IMR-90 (cell line): ENCODE measurements at regions not wholly inside any gene's neighbourhood (a gene's known extent, or its start where the extent isn't known, plus 50 kb on each side); places are given as distances from the start of the nearest gene placed in this dataset.

Experiments
- ATAC-seq: fragments of 200-7000 bp; cut with Tn5 transposase; 2 replicates; pipeline ENCODE4 v1.9.1; 2020; ENCODE audit warnings: low read depth, mild to moderate bottlenecking, moderate library complexity
- BruUV-seq: library from RNA; stranded (reverse); fragments of 400-500 nt; replicated peaks from 2 replicates; lab custom pipeline; 2021; lab: Mats Ljungman, UMichigan
- CTCF ChIA-PET: fragments of 300-600 bp; formaldehyde crosslinking; extraction: SDS; loops from one replicate; lab custom pipeline; 2021; ENCODE audit warnings: antibody characterized with exemption; lab: Yijun Ruan, JAX
- POLR2A ChIA-PET: fragments of 300-600 bp; sonication (Branson Sonifier 250); formaldehyde crosslinking; loops from one replicate; lab custom pipeline; 2022; ENCODE audit warnings: antibody characterized with exemption; ENCODE audit not compliant: unreplicated experiment; lab: Charles Lee
- DNase-seq: peaks from one replicate; pipeline ENCODE4 v3.0.0; 2013
- H2AFZ ChIP-seq: replicated peaks from 2 replicates; pipeline ENCODE3; 2013; ENCODE audit warnings: low read length, mild to moderate bottlenecking; ENCODE audit not compliant: poor library complexity
- H2AK5ac ChIP-seq: 2 replicates; pipeline ENCODE4 v1.6.1; 2013; ENCODE audit warnings: low read depth, low read length, inconsistent platforms
- H2AK9ac ChIP-seq: replicated peaks from 2 replicates; pipeline ENCODE3; 2013; ENCODE audit warnings: mild to moderate bottlenecking, low read depth, low read length, moderate library complexity; ENCODE audit not compliant: poor library complexity
- H2BK120ac ChIP-seq: 2 replicates; pipeline ENCODE4 v1.6.1; 2013; ENCODE audit warnings: low read depth, low read length, inconsistent platforms
- H2BK15ac ChIP-seq: 3 replicates; pipeline ENCODE4 v1.6.1; 2013; ENCODE audit warnings: low read depth, low read length, inconsistent platforms
- H2BK20ac ChIP-seq: 2 replicates; pipeline ENCODE4 v1.6.1; 2013; ENCODE audit warnings: low read depth, mild to moderate bottlenecking, inconsistent platforms, low read length, moderate library complexity
- H2BK5ac ChIP-seq: 2 replicates; pipeline ENCODE4 v1.6.1; 2013; ENCODE audit warnings: mild to moderate bottlenecking, low read depth, low read length, inconsistent platforms; ENCODE audit not compliant: poor library complexity, severe bottlenecking
- H3K14ac ChIP-seq: replicated peaks from 2 replicates; pipeline ENCODE4 v1.6.1; 2013; ENCODE audit warnings: low read depth, low read length, inconsistent platforms
- H3K18ac ChIP-seq: 2 replicates; pipeline ENCODE4 v1.6.1; 2013; ENCODE audit warnings: low read depth, low read length, control low read depth
- H3K23ac ChIP-seq: 2 replicates; pipeline ENCODE4 v1.6.1; 2013; ENCODE audit warnings: low read depth, low read length, inconsistent platforms
- H3K27ac ChIP-seq: 2 replicates; pipeline ENCODE4 v1.5.1; 2013; ENCODE audit warnings: mild to moderate bottlenecking, control low read depth, low read length; ENCODE audit not compliant: insufficient read depth
- H3K27me3 ChIP-seq: 2 replicates; pipeline ENCODE4 v1.6.1; 2013; ENCODE audit warnings: low read length; ENCODE audit not compliant: control insufficient read depth, insufficient read depth
- H3K36me3 ChIP-seq: 2 replicates; pipeline ENCODE4 v1.6.1; 2013; ENCODE audit warnings: low read length, mixed read lengths; ENCODE audit not compliant: control insufficient read depth, insufficient read depth
- H3K4ac ChIP-seq: 2 replicates; pipeline ENCODE4 v1.6.1; 2013; ENCODE audit warnings: low read depth, low read length, inconsistent platforms
- H3K4me1 ChIP-seq: 2 replicates; pipeline ENCODE4 v1.6.1; 2013; ENCODE audit warnings: low read length, mixed read lengths; ENCODE audit not compliant: control insufficient read depth, insufficient read depth
- H3K4me2 ChIP-seq: 2 replicates; pipeline ENCODE4 v1.6.1; 2013; ENCODE audit warnings: low read depth, mild to moderate bottlenecking, control low read depth, low read length, moderate library complexity
- H3K4me3 ChIP-seq: 2 replicates; pipeline ENCODE4 v1.5.1; 2013; ENCODE audit warnings: low read depth, mild to moderate bottlenecking, control low read depth, low read length, moderate library complexity; ENCODE audit not compliant: insufficient read depth
- H3K56ac ChIP-seq: 2 replicates; pipeline ENCODE4 v1.6.1; 2013; ENCODE audit warnings: low read length, inconsistent platforms; ENCODE audit not compliant: insufficient read depth; ENCODE audit errors: extremely low read depth
- H3K79me1 ChIP-seq, 2 experiments: 2 replicates each; pipeline ENCODE4 v1.6.1; 2013; ENCODE audit warnings: low read length in 2 of 2, inconsistent platforms in 1 of 2, low read depth in 1 of 2
- H3K9ac ChIP-seq: 2 replicates; pipeline ENCODE4 v1.6.1; 2013; ENCODE audit warnings: low read depth, low read length, control low read depth
- H3K9me1 ChIP-seq: 2 replicates; pipeline ENCODE4 v1.6.1; 2013; ENCODE audit warnings: low read length, inconsistent platforms; ENCODE audit not compliant: insufficient read depth
- H3K9me3 ChIP-seq: 2 replicates; pipeline ENCODE4 v1.6.1; 2013; ENCODE audit warnings: low read length; ENCODE audit not compliant: control insufficient read depth, insufficient read depth
- H4K20me1 ChIP-seq: 2 replicates; pipeline ENCODE4 v1.6.1; 2013; ENCODE audit warnings: low read length, inconsistent platforms; ENCODE audit not compliant: insufficient read depth
- H4K5ac ChIP-seq: 2 replicates; pipeline ENCODE4 v1.6.1; 2013; ENCODE audit warnings: mild to moderate bottlenecking, low read depth, low read length, control low read depth
- H4K8ac ChIP-seq, 2 experiments: 2 replicates each; pipeline ENCODE4 v1.6.1; 2013; ENCODE audit warnings: low read depth in 2 of 2, low read length in 2 of 2, control low read depth in 1 of 2, inconsistent platforms in 1 of 2
- H4K91ac ChIP-seq: 2 replicates; pipeline ENCODE4 v1.6.1; 2013; ENCODE audit warnings: low read depth, low read length, inconsistent platforms; ENCODE audit not compliant: insufficient read depth
- BHLHE40 ChIP-seq: fragments of 150-350 bp; IDR thresholded peaks from 2 replicates; pipeline ENCODE4 v1.6.1; 2016; ENCODE audit warnings: mild to moderate bottlenecking, low read depth, low read length
- CEBPB ChIP-seq: IDR thresholded peaks from 2 replicates; pipeline ENCODE4 v1.6.1; 2012; ENCODE audit warnings: low read depth, low read length, improper control_type of control experiment
- CHD1 ChIP-seq: IDR thresholded peaks from 2 replicates; pipeline ENCODE4 v1.6.1; 2012; ENCODE audit warnings: low read depth, low read length, improper control_type of control experiment
- FOS ChIP-seq: fragments of 150-350 bp; IDR thresholded peaks from 2 replicates; pipeline ENCODE4 v1.6.1; 2016; ENCODE audit warnings: low read depth, low read length
- MAFK ChIP-seq: IDR thresholded peaks from 2 replicates; pipeline ENCODE4 v1.6.1; 2012; ENCODE audit warnings: low read depth, low read length, improper control_type of control experiment
- MAZ ChIP-seq: IDR thresholded peaks from 2 replicates; pipeline ENCODE4 v1.6.1; 2012; ENCODE audit warnings: low read depth, mild to moderate bottlenecking, low read length, improper control_type of control experiment, moderate library complexity, borderline replicate concordance
- MXI1 ChIP-seq: IDR thresholded peaks from 2 replicates; pipeline ENCODE4 v1.6.1; 2012; ENCODE audit warnings: low read depth, mild to moderate bottlenecking, low read length, moderate library complexity, borderline replicate concordance
- NFE2L2 ChIP-seq: fragments of 150-350 bp; IDR thresholded peaks from 2 replicates; pipeline ENCODE4 v1.6.1; 2016; ENCODE audit warnings: low read depth, mild to moderate bottlenecking, low read length
- POLR2A ChIP-seq: IDR thresholded peaks from 2 replicates; pipeline ENCODE4 v1.6.1; 2012; ENCODE audit warnings: mild to moderate bottlenecking, low read depth, low read length
- RAD21 ChIP-seq: IDR thresholded peaks from 2 replicates; pipeline ENCODE4 v1.6.1; 2012; ENCODE audit warnings: low read length, improper control_type of control experiment
- RCOR1 ChIP-seq: IDR thresholded peaks from 2 replicates; pipeline ENCODE4 v1.6.1; 2012; ENCODE audit warnings: mild to moderate bottlenecking, low read length, improper control_type of control experiment; ENCODE audit not compliant: insufficient replicate concordance
- RFX5 ChIP-seq: IDR thresholded peaks from 2 replicates; pipeline ENCODE4 v1.8.0; 2012; ENCODE audit warnings: low read depth, mild to moderate bottlenecking, low read length, moderate library complexity
- SMC3 ChIP-seq: fragments of 150-350 bp; IDR thresholded peaks from 2 replicates; pipeline ENCODE4 v1.6.1; 2016; ENCODE audit warnings: low read depth, mild to moderate bottlenecking, antibody characterized with exemption, low read length, moderate library complexity
- WGBS, 2 experiments: methylation state at CpG; one replicate each; pipeline versions ENCODE4 v1.1.5 to v1.1.7; 2013; ENCODE audit warnings: missing lambda C conversion rate in 2 of 2; ENCODE audit not compliant: insufficient read length in 1 of 2; ENCODE audit errors: extremely low coverage in 2 of 2; 5-methylcytosine and 5-hydroxymethylcytosine counted together
- dilution Hi-C: fragments of 300-500 bp; cut with HindIII; formaldehyde crosslinking; loops from one replicate; pipeline ENCODE4 v1.14.3; 2018; ENCODE audit warnings: low sequenced_read_pairs; ENCODE audit not compliant: unreplicated experiment
- in situ Hi-C: fragments of 300-500 bp; cut with MboI; formaldehyde crosslinking; loops from 3 replicates; pipeline ENCODE4 v1.14.3; 2019; ENCODE audit warnings: low sequenced_read_pairs, inconsistent platforms, mixed read lengths
- intact Hi-C: fragments of 100-400 bp; cut with micrococcal nuclease; formaldehyde crosslinking; loops from 2 replicates; pipeline ENCODE4 v1.10.0; 2022
- TF ChIP-seq, protein P1 (sequence below): fragments of 150-350 bp; IDR thresholded peaks from 2 replicates; pipeline ENCODE4 v1.6.1; 2016; ENCODE audit warnings: low read depth, mild to moderate bottlenecking, low read length, moderate library complexity, borderline replicate concordance
- TF ChIP-seq, protein P2 (sequence below): conservative IDR thresholded peaks from 2 replicates; pipeline ENCODE4 v1.5.1; 2012; ENCODE audit warnings: mild to moderate bottlenecking, low read depth, low read length, improper control_type of control experiment
- TF ChIP-seq, protein P3 (sequence below): fragments of 150-350 bp; IDR thresholded peaks from 2 replicates; pipeline ENCODE4 v1.6.1; 2017; ENCODE audit warnings: mild to moderate bottlenecking, antibody characterized with exemption, low read length, low read depth

DNA sequence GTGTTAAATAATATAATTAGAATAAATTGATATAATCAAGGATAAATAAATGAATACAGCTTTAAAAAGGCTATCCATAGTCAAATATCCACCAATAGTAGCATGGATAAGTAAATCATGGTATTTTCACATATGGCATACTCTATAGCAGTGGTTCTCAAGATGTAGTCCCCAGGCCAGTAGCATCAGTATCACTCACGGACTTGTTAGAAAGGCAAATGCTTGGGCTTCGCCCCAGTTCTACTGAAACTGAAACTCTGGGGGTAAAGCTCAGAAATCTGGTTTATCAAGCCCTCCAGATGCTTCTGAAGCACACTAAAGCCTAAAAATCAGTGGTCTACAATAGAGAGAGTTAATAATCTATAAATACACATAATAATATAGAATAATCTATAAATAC lies 261.6 kb upstream of the TTC14 start:
- no peaks in the 10 kb centered on the region for H3K4me1 ChIP-seq
- H3K18ac ChIP-seq, result no peak overlapping the region
- H3K9me1 ChIP-seq, result no peaks in the 10 kb centered on the region
- no peak overlapping the region for H3K23ac ChIP-seq
- no peak for TF ChIP-seq FOS
- no peak for TF ChIP-seq MXI1
- no peak for TF ChIP-seq NFE2L2
- no peak for TF ChIP-seq MAZ
- TF ChIP-seq CHD1, result no peak
- TF ChIP-seq, protein P1, sequence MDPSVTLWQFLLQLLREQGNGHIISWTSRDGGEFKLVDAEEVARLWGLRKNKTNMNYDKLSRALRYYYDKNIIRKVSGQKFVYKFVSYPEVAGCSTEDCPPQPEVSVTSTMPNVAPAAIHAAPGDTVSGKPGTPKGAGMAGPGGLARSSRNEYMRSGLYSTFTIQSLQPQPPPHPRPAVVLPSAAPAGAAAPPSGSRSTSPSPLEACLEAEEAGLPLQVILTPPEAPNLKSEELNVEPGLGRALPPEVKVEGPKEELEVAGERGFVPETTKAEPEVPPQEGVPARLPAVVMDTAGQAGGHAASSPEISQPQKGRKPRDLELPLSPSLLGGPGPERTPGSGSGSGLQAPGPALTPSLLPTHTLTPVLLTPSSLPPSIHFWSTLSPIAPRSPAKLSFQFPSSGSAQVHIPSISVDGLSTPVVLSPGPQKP, result no peak
- no peak for TF ChIP-seq RFX5
- no peak for TF ChIP-seq SMC3
- no peak for TF ChIP-seq POLR2A
- no peak for TF ChIP-seq RAD21
- TF ChIP-seq CEBPB, result no peak
- TF ChIP-seq, protein P2, sequence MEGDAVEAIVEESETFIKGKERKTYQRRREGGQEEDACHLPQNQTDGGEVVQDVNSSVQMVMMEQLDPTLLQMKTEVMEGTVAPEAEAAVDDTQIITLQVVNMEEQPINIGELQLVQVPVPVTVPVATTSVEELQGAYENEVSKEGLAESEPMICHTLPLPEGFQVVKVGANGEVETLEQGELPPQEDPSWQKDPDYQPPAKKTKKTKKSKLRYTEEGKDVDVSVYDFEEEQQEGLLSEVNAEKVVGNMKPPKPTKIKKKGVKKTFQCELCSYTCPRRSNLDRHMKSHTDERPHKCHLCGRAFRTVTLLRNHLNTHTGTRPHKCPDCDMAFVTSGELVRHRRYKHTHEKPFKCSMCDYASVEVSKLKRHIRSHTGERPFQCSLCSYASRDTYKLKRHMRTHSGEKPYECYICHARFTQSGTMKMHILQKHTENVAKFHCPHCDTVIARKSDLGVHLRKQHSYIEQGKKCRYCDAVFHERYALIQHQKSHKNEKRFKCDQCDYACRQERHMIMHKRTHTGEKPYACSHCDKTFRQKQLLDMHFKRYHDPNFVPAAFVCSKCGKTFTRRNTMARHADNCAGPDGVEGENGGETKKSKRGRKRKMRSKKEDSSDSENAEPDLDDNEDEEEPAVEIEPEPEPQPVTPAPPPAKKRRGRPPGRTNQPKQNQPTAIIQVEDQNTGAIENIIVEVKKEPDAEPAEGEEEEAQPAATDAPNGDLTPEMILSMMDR, result no peak
- TF ChIP-seq RCOR1, result no peak
- TF ChIP-seq BHLHE40, result no peak
- TF ChIP-seq, protein P3, sequence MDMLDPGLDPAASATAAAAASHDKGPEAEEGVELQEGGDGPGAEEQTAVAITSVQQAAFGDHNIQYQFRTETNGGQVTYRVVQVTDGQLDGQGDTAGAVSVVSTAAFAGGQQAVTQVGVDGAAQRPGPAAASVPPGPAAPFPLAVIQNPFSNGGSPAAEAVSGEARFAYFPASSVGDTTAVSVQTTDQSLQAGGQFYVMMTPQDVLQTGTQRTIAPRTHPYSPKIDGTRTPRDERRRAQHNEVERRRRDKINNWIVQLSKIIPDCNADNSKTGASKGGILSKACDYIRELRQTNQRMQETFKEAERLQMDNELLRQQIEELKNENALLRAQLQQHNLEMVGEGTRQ, result no peak
- TF ChIP-seq MAFK, result no peak
- no peak overlapping the region for H3K4me2 ChIP-seq
- H3K27me3 ChIP-seq, result no peaks in the 10 kb centered on the region
- dilution Hi-C loops, result no loop called here
- H4K20me1 ChIP-seq, result no peaks in the 10 kb centered on the region
- no peaks in the 10 kb centered on the region for H3K79me1 ChIP-seq
- intact Hi-C loops, result no loop called here
- no peak overlapping the region for H3K4ac ChIP-seq
- H4K8ac ChIP-seq, result no peak overlapping the region
- BruUV-seq, result no TSS peak
- DNase-seq, result no peak
- H3K56ac ChIP-seq, result no peak overlapping the region
- ATAC-seq, result no peak
- in situ Hi-C loops, result no loop called here
- H2BK120ac ChIP-seq, result no peak overlapping the region
- no peaks in the 10 kb centered on the region for H3K9me3 ChIP-seq
- no peak overlapping the region for H2AFZ ChIP-seq
- H3K14ac ChIP-seq, result no peak overlapping the region
- H2BK5ac ChIP-seq, result no peak overlapping the region
- H3K4me3 ChIP-seq, result no peak overlapping the region
- H4K5ac ChIP-seq, result no peak overlapping the region
- H2BK15ac ChIP-seq, result no peak overlapping the region
- H3K36me3 ChIP-seq, result no peaks in the 10 kb centered on the region
- no peak overlapping the region for H3K9ac ChIP-seq
- H2AK5ac ChIP-seq, result no peak overlapping the region
- no peak overlapping the region for H4K91ac ChIP-seq
- no peak overlapping the region for H2BK20ac ChIP-seq
- no peak overlapping the region for H3K27ac ChIP-seq
- ChIA-PET POLR2A (no interaction called here), CTCF (no interaction called here)
- WGBS, 2 experiments, result no CpG with 5 or more reads among the region's 2 CpGs
- no peak overlapping the region for H2AK9ac ChIP-seq
